Activated CD4-positive, alpha-beta T cell treated with anti-CD3 and anti-CD28 coated beads, Interleukin-2, amount 10 ng/mL, durations not matched to agents 7 days and 5 days (primary cell): ENCODE measurements at regions not wholly inside any gene's neighbourhood (a gene's known extent, or its start where the extent isn't known, plus 50 kb on each side); places are given as distances from the start of the nearest gene placed in this dataset.

Experiments used
- CTCF ChIA-PET: fragments of 350-600 bp; sonication (Branson Sonifier 250); formaldehyde crosslinking; loops from one replicate; lab custom pipeline; 2021; ENCODE audit warnings: antibody characterized with exemption; lab: Charles Lee
- POLR2A ChIA-PET: fragments of 350-600 bp; sonication (Branson Sonifier 250); formaldehyde crosslinking; loops from one replicate; lab custom pipeline; 2021; ENCODE audit warnings: antibody characterized with exemption; lab: Charles Lee
- DNase-seq: peaks from one replicate; pipeline ENCODE4 v3.0.0-alpha.2; 2020
- H3K27ac Mint-ChIP-seq: one replicate; pipeline ENCODE4 v1.8.0; 2021; ENCODE audit warnings: mild to moderate bottlenecking, moderate library complexity, mixed read lengths
- H3K27me3 Mint-ChIP-seq: one replicate; pipeline ENCODE4 v1.8.0; 2021; ENCODE audit warnings: mixed read lengths
- H3K36me3 Mint-ChIP-seq: one replicate; pipeline ENCODE4 v1.8.0; 2021; ENCODE audit warnings: low read depth, mixed read lengths
- H3K4me1 Mint-ChIP-seq: one replicate; pipeline ENCODE4 v1.8.0; 2021; ENCODE audit warnings: mixed read lengths
- H3K4me3 Mint-ChIP-seq: one replicate; pipeline ENCODE4 v1.8.0; 2021; ENCODE audit warnings: mild to moderate bottlenecking, moderate library complexity, mixed read lengths
- H3K9me3 Mint-ChIP-seq: one replicate; pipeline ENCODE4 v1.8.0; 2021; ENCODE audit warnings: mixed read lengths

DNA sequence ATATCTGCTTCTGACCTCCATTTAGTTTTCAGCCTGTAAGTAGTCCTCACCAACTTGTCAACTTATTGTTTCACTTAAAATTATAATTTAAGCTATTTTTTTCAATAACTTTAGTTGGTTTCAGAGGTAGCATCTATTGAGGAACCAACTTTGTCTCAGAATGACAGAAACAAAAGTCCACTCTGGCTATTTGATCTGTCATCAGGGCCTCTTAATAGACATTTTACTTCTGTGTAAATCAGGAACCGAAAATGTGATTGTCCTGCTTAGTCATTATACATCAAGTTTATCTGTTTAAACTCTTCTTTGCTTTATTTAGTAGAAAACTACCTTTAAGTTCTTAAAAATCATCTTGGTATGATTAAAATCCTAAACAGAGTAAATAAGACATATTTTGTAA is 820.8 kb upstream of the EDIL3 start:
- no peak overlapping the region for H3K27ac Mint-ChIP-seq
- no peaks in the 10 kb centered on the region for H3K36me3 Mint-ChIP-seq
- no peaks in the 10 kb centered on the region for H3K9me3 Mint-ChIP-seq
- H3K4me3 Mint-ChIP-seq: no peak overlapping the region
- H3K27me3 Mint-ChIP-seq: no peaks in the 10 kb centered on the region
- no peak for DNase-seq
- ChIA-PET POLR2A (no interaction called here), CTCF (no interaction called here)
- H3K4me1 Mint-ChIP-seq: no peaks in the 10 kb centered on the region

- H3K4me1 Mint-ChIP-seq: no peaks in the 10 kb centered on the region
- H3K27ac Mint-ChIP-seq: no peak overlapping the region
- POLR2A ChIA-PET: no interaction called here
Observed at GRCh38 chr5:85225388-85225787, 840.7 kb upstream of the EDIL3 start.

DNA sequence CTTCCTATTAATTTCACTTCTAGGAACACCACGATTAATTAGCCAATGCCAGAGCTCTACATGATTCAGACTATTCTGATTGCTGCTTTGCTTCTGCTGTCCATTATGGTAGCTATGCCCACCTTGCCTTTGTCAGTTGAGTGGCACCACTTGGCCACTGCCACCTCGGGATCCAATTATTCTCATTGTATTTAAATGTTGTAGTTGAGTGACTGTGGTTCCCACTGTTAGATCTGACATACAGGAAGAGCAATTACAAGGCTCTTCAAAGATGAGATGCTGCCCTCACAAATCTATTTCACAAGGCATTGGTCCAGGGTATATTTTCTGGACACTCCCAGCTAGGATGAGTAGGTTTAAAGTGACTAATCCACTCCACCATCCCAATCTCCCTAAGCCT is 864.5 kb upstream of the EDIL3 start:
- ChIA-PET CTCF (no interaction called here), POLR2A (no interaction called here)
- Mint-ChIP-seq H3K36me3 (no peaks in the 10 kb centered on the region), H3K27me3 (no peaks in the 10 kb centered on the region), H3K9me3 (peaks cover 12% of the 10 kb centered on the region), H3K4me3 (no peak overlapping the region), H3K4me1 (no peaks in the 10 kb centered on the region), H3K27ac (no peak overlapping the region)
- no peak for DNase-seq

More at GRCh38 chr5:85225388-85225787, 840.7 kb upstream of the EDIL3 start:
- H3K36me3 Mint-ChIP-seq: no peaks in the 10 kb centered on the region
- H3K27me3 Mint-ChIP-seq: no peaks in the 10 kb centered on the region
- no peaks in the 10 kb centered on the region for H3K9me3 Mint-ChIP-seq
- no peak overlapping the region for H3K4me3 Mint-ChIP-seq
- DNase-seq: no peak
- CTCF ChIA-PET: no interaction called here

GRCh38 chr5:85263125-85263524 is 878.4 kb upstream of the EDIL3 start:
- ChIA-PET CTCF (no interaction called here), POLR2A (no interaction called here)
- no peaks in the 10 kb centered on the region for H3K9me3 Mint-ChIP-seq
- no peak overlapping the region for H3K27ac Mint-ChIP-seq
- no peak for DNase-seq
- H3K4me1 Mint-ChIP-seq: no peaks in the 10 kb centered on the region
- H3K4me3 Mint-ChIP-seq: no peak overlapping the region
- no peaks in the 10 kb centered on the region for H3K36me3 Mint-ChIP-seq
- no peaks in the 10 kb centered on the region for H3K27me3 Mint-ChIP-seq

- H3K9me3 Mint-ChIP-seq: no peaks in the 10 kb centered on the region
- CTCF ChIA-PET: interaction anchor here (0.5 kb wide), 1 partner anchor 72 kb away, joined by 3 read pairs; no protein-coding TSS in a partner anchor
- no peak overlapping the region for H3K27ac Mint-ChIP-seq
- no peaks in the 10 kb centered on the region for H3K4me1 Mint-ChIP-seq
- H3K36me3 Mint-ChIP-seq: no peaks in the 10 kb centered on the region
- H3K27me3 Mint-ChIP-seq: no peaks in the 10 kb centered on the region
- H3K4me3 Mint-ChIP-seq: no peak overlapping the region
- DNase-seq: no peak
- POLR2A ChIA-PET: no interaction called here
Observed at GRCh38 chr5:85266692-85267091, 882.0 kb upstream of the EDIL3 start.

DNA sequence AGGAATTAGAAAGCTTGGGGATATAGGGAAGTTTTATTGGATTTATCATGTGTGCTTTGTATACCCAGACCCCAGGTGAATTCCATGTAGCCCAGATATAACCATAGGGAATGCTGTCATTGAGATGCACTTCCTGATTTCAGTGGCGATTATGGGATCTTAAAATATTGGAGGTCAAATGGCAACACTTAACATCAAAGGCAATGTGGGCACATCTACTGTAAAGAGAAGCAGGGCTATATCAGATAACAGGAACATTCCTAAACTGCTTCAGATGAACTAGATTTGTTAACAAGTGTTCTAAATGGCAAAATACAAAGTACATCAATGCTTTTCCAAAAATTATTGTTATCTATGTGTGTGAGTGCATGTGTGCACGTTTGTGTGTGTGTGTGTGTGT is 883.5 kb upstream of the EDIL3 start:
- no peaks in the 10 kb centered on the region for H3K36me3 Mint-ChIP-seq
- DNase-seq: no peak
- no peaks in the 10 kb centered on the region for H3K9me3 Mint-ChIP-seq
- no peaks in the 10 kb centered on the region for H3K27me3 Mint-ChIP-seq
- no peak overlapping the region for H3K27ac Mint-ChIP-seq
- no peaks in the 10 kb centered on the region for H3K4me1 Mint-ChIP-seq
- ChIA-PET POLR2A (no interaction called here), CTCF (no interaction called here)
- H3K4me3 Mint-ChIP-seq: no peak overlapping the region

- H3K27ac Mint-ChIP-seq: no peak overlapping the region
- ChIA-PET POLR2A (no interaction called here), CTCF (no interaction called here)
- H3K4me3 Mint-ChIP-seq: no peak overlapping the region
- no peaks in the 10 kb centered on the region for H3K4me1 Mint-ChIP-seq
- peaks cover 2% of the 10 kb centered on the region for H3K9me3 Mint-ChIP-seq
- no peaks in the 10 kb centered on the region for H3K27me3 Mint-ChIP-seq
- H3K36me3 Mint-ChIP-seq: no peaks in the 10 kb centered on the region
- DNase-seq: no peak
Observed at GRCh38 chr5:85278193-85278592, 893.5 kb upstream of the EDIL3 start.

DNA sequence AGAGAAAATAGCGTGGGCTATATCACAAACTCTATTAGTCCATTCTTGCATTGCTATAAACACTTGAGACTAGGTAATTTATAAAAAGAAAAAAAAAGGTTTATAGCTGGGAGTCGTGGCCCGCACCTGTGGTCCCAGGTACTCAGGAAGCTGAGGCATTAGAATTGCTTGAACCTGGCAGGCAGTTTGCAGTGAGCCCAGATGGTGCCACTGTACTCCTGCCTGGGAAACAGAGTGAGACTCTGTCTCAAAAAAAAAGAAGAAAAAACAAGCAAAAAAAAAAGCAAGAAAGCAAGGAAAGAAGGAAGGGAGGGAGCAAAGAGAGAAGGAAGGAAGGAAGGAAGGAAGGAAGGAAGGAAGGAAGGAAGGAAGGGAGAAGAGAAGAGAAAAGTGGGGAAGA is 904.2 kb upstream of the EDIL3 start:
- DNase-seq: no peak
- Mint-ChIP-seq H3K27me3 (no peaks in the 10 kb centered on the region), H3K4me3 (no peak overlapping the region)

GRCh38 chr5:85293145-85293785 is 908.6 kb upstream of the EDIL3 start:
- H3K36me3 Mint-ChIP-seq: no peaks in the 10 kb centered on the region

More for the DNA sequence above, 904.2 kb upstream of the EDIL3 start:
- no peak overlapping the region for H3K27ac Mint-ChIP-seq
- no peaks in the 10 kb centered on the region for H3K36me3 Mint-ChIP-seq
- ChIA-PET POLR2A (no interaction called here), CTCF (no interaction called here)
- H3K4me1 Mint-ChIP-seq: no peaks in the 10 kb centered on the region
- no peaks in the 10 kb centered on the region for H3K9me3 Mint-ChIP-seq

DNA sequence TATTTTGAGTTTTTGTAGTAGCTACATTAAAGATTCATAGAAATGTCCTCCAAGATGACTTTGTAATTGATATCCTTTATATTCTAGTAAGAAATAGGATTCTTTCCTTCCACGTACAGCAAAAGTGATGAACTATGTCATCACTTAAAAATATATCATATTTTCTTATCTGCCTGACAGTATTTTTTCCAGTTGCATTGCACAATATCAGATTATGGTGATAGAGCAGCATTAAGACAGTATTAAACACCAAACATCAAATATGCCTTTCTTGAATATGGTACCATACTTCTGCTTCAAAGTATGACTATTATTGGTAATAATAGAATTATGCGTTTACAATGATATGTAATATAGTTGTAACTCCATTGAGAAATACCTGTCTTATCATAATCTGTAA is 919.8 kb upstream of the EDIL3 start:
- DNase-seq: no peak
- ChIA-PET POLR2A (no interaction called here), CTCF (no interaction called here)
- Mint-ChIP-seq H3K27ac (no peak overlapping the region), H3K4me3 (no peak overlapping the region), H3K27me3 (no peaks in the 10 kb centered on the region), H3K36me3 (no peaks in the 10 kb centered on the region), H3K4me1 (no peaks in the 10 kb centered on the region), H3K9me3 (no peaks in the 10 kb centered on the region)

More at GRCh38 chr5:85293145-85293785, 908.6 kb upstream of the EDIL3 start:
- Mint-ChIP-seq H3K9me3 (no peaks in the 10 kb centered on the region), H3K4me1 (no peaks in the 10 kb centered on the region), H3K27me3 (no peaks in the 10 kb centered on the region), H3K4me3 (no peak overlapping the region), H3K27ac (no peak overlapping the region)
- no peak for DNase-seq
- POLR2A ChIA-PET: no interaction called here
- CTCF ChIA-PET: no interaction called here

- H3K4me3 Mint-ChIP-seq: no peak overlapping the region
- no peaks in the 10 kb centered on the region for H3K9me3 Mint-ChIP-seq
- H3K27me3 Mint-ChIP-seq: no peaks in the 10 kb centered on the region
- ChIA-PET CTCF (no interaction called here), POLR2A (no interaction called here)
- no peak for DNase-seq
- H3K27ac Mint-ChIP-seq: no peak overlapping the region
- H3K36me3 Mint-ChIP-seq: no peaks in the 10 kb centered on the region
- no peaks in the 10 kb centered on the region for H3K4me1 Mint-ChIP-seq
Observed at GRCh38 chr5:85305766-85306165, 921.1 kb upstream of the EDIL3 start.

- ChIA-PET CTCF (interaction anchor here (0.7 kb wide), 1 partner anchor 31 kb away, joined by 3 read pairs; no protein-coding TSS in a partner anchor), POLR2A (no interaction called here)
- Mint-ChIP-seq H3K4me1 (no peaks in the 10 kb centered on the region), H3K27ac (no peak overlapping the region), H3K4me3 (no peak overlapping the region), H3K36me3 (no peaks in the 10 kb centered on the region), H3K9me3 (no peaks in the 10 kb centered on the region), H3K27me3 (no peaks in the 10 kb centered on the region)
- no peak for DNase-seq
Observed at GRCh38 chr5:85311536-85311935, 926.9 kb upstream of the EDIL3 start.

DNA sequence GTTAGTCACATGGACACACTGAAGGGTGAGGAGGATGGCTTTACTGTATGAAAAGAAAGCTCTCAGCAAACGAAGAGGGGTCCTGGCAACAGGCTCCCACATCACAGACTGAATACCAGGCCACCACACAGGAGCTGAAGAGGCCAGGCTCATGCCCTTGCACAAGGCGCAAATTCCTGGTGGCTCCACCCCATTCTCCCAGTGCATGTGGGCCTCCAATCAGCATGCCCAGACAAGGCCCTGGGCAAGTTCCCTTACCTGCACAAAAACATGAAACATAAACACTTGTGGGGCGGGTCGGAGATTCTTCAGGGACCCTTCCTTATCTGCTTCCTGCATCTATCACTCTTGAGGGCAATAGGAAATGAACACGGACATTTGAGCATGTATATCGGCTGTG is 935.8 kb upstream of the EDIL3 start:
- H3K9me3 Mint-ChIP-seq: no peaks in the 10 kb centered on the region
- CTCF ChIA-PET: no interaction called here
- DNase-seq: no peak
- POLR2A ChIA-PET: no interaction called here
- H3K4me3 Mint-ChIP-seq: no peak overlapping the region
- H3K36me3 Mint-ChIP-seq: no peaks in the 10 kb centered on the region
- H3K4me1 Mint-ChIP-seq: no peaks in the 10 kb centered on the region
- no peaks in the 10 kb centered on the region for H3K27me3 Mint-ChIP-seq
- H3K27ac Mint-ChIP-seq: no peak overlapping the region

GRCh38 chr5:85333276-85333675 is 948.6 kb upstream of the EDIL3 start:
- H3K4me1 Mint-ChIP-seq: no peaks in the 10 kb centered on the region
- H3K4me3 Mint-ChIP-seq: no peak overlapping the region
- ChIA-PET CTCF (no interaction called here), POLR2A (no interaction called here)
- no peaks in the 10 kb centered on the region for H3K36me3 Mint-ChIP-seq
- DNase-seq: no peak
- no peaks in the 10 kb centered on the region for H3K9me3 Mint-ChIP-seq
- no peak overlapping the region for H3K27ac Mint-ChIP-seq
- no peaks in the 10 kb centered on the region for H3K27me3 Mint-ChIP-seq
